DND-41 (cell line): ENCODE measurements at regions not wholly inside any gene's neighbourhood (a gene's known extent, or its start where the extent isn't known, plus 50 kb on each side); places are given as distances from the start of the nearest gene placed in this dataset.

Source experiments
- EZH2 ChIP-seq: IDR thresholded peaks from 3 replicates; pipeline ENCODE4 v1.6.1; 2012; ENCODE audit warnings: borderline replicate concordance, low read depth, mild to moderate bottlenecking, moderate library complexity, low read length, inconsistent platforms; ENCODE audit not compliant: severe bottlenecking
- TF ChIP-seq, protein P1 (sequence below): IDR thresholded peaks from 2 replicates; pipeline ENCODE4 v1.5.1; 2012; ENCODE audit warnings: borderline replicate concordance, low read length, moderate library complexity, mild to moderate bottlenecking; ENCODE audit not compliant: poor library complexity, severe bottlenecking; ENCODE audit errors: extremely low read depth

DNA sequence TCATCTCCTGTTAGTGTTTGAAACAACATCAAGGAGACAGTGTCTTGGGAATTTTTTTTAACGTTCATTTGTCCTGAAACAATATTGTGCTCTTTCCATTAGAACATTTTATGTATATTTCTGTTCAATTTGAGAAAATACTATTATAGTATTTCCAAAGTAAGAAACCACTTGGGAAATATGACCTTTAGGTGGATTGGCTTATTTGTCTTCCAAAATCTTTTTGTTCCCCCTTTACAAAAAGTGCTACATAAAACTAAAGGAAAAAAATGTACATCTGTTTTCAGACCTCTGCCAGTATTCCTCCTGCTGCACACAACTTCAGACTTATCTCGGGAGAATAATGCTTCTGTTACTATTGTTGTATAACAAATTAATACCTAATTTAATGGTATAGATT lies 165.9 kb upstream of the AGTR1 start:
- TF ChIP-seq, protein P1, sequence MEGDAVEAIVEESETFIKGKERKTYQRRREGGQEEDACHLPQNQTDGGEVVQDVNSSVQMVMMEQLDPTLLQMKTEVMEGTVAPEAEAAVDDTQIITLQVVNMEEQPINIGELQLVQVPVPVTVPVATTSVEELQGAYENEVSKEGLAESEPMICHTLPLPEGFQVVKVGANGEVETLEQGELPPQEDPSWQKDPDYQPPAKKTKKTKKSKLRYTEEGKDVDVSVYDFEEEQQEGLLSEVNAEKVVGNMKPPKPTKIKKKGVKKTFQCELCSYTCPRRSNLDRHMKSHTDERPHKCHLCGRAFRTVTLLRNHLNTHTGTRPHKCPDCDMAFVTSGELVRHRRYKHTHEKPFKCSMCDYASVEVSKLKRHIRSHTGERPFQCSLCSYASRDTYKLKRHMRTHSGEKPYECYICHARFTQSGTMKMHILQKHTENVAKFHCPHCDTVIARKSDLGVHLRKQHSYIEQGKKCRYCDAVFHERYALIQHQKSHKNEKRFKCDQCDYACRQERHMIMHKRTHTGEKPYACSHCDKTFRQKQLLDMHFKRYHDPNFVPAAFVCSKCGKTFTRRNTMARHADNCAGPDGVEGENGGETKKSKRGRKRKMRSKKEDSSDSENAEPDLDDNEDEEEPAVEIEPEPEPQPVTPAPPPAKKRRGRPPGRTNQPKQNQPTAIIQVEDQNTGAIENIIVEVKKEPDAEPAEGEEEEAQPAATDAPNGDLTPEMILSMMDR: no peak
- TF ChIP-seq EZH2: no peak
